Right atrium auricular region (tissue), 2 donors: ENCODE measurements at regions not wholly inside any gene's neighbourhood (a gene's known extent, or its start where the extent isn't known, plus 50 kb on each side); places are given as distances from the start of the nearest gene placed in this dataset.
A peak's percentile ranks its signal among the peaks of the same experiment; 100 is the strongest.

Experiments
- DNase-seq: peaks from one replicate; pipeline ENCODE4 v3.0.0-alpha.2; 2019; ENCODE audit warnings: low spot score
- H3K27ac ChIP-seq, 2 donors: fragments of 200-600 bp; sonication (generic); 1 replicate in 1 of 2; 2 replicates in 1 of 2; pipeline ENCODE4 v1.5.1; 2016 to 2019
- H3K27me3 ChIP-seq, 2 donors: fragments of 200-600 bp; sonication (generic); one replicate each; pipeline versions ENCODE4 v1.5.1 to v1.6.0; 2017 to 2019
- H3K36me3 ChIP-seq: fragments of 200-600 bp; sonication (generic); one replicate; pipeline ENCODE4 v1.5.1; 2016
- H3K4me1 ChIP-seq, 2 donors: fragments of 200-600 bp; sonication (generic); one replicate each; pipeline versions ENCODE4 v1.5.1 to v1.6.0; 2017 to 2019
- H3K4me3 ChIP-seq, 2 donors: fragments of 200-600 bp; sonication (generic); 1 replicate in 1 of 2; 2 replicates in 1 of 2; pipeline ENCODE4 v1.5.1; 2017 to 2019; ENCODE audit warnings: mild to moderate bottlenecking in 1 of 2, moderate library complexity in 1 of 2
- H3K9me3 ChIP-seq, 2 donors: fragments of 200-600 bp; sonication (generic); one replicate each; pipeline ENCODE4 v1.5.1; 2019
- CTCF ChIP-seq, 2 donors: fragments of 200-600 bp; sonication (generic); IDR thresholded peaks; one replicate each; pipeline ENCODE4 v1.5.1; 2019; ENCODE audit warnings: antibody characterized with exemption in 2 of 2

- peaks cover 0 to 10% of the 10 kb centered on the region in 2 donors for H3K4me1 ChIP-seq
- TF ChIP-seq CTCF (IDR thresholded peaks at IDR 0.05): no peak
- H3K4me3 ChIP-seq: no peak overlapping the region
- H3K27me3 ChIP-seq: no peaks in the 10 kb centered on the region
- H3K9me3 ChIP-seq: no peaks in the 10 kb centered on the region
- no peak for DNase-seq
- no peaks in the 10 kb centered on the region for H3K36me3 ChIP-seq
- H3K27ac ChIP-seq: peak overlapping the region in 1 of 2 donors; percentile 46
These were observed 52.2 kb upstream of the PTPRM start for GRCh38 chr18:7514796-7515440.

GRCh38 chr18:7516266-7517117 lies 50.6 kb upstream of the PTPRM start:
- H3K27ac ChIP-seq: no peak overlapping the region
- H3K9me3 ChIP-seq: no peaks in the 10 kb centered on the region
- H3K4me1 ChIP-seq: peaks cover 0 to 10% of the 10 kb centered on the region in 2 donors
- no peak for DNase-seq
- no peak overlapping the region for H3K4me3 ChIP-seq
- H3K36me3 ChIP-seq: no peaks in the 10 kb centered on the region
- H3K27me3 ChIP-seq: no peaks in the 10 kb centered on the region
- no peak for TF ChIP-seq CTCF (IDR thresholded peaks at IDR 0.05)
